ENCODE measurements at regions not wholly inside any gene's neighbourhood (a gene's known extent, or its start where the extent isn't known, plus 50 kb on each side); places are given as distances from the start of the nearest gene placed in this dataset.

- POLR2A ChIA-PET: no interaction called here
- CTCF ChIA-PET: no interaction called here
Observed at GRCh38 chr3:190252080-190252479, 70.2 kb downstream of the CLDN1 start.

DNA sequence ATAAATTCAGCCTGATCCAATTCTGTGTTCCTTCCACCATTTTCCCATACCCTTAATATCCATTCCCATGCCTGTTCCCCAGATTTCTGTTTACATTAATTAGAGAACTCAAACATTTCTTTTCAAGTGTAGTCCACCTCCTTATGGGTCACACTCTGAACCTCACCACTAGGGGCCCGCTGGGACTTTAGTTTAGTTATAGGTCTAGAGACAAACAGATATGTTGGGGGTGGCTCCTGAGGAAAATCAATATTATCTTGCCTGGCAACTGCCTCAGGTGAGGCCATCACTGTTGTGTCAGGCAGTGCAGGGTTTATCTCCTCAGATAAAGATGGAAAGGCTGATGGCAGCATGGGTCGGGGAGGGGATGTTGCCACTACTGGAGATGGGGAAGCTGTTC is 72.8 kb downstream of the CLDN1 start:
- ChIA-PET CTCF (no interaction called here), POLR2A (no interaction called here)

- POLR2A ChIA-PET: no interaction called here
- CTCF ChIA-PET: no interaction called here
Observed at GRCh38 chr3:190242147-190242546, 80.1 kb downstream of the CLDN1 start.

DNA sequence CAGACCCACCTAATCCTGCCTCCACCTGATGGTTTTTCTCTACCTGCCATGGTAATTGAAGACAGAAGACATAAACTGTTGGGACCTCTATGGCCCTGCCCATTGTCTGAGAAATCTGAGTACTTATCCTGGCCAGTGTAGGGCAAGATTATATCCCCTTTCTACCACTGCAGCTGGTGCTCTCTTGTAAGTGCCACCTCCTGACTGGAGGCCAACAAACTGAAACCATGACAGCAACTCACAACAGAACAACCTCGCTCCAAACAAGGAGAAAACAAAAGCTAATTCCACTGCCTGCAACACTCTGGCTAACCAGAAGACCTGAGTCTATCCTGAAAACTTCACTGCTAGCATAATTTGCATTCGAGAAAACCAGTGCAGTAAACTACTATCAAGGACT is 82.9 kb downstream of the CLDN1 start:
- POLR2A ChIA-PET: no interaction called here
- CTCF ChIA-PET: no interaction called here

DNA sequence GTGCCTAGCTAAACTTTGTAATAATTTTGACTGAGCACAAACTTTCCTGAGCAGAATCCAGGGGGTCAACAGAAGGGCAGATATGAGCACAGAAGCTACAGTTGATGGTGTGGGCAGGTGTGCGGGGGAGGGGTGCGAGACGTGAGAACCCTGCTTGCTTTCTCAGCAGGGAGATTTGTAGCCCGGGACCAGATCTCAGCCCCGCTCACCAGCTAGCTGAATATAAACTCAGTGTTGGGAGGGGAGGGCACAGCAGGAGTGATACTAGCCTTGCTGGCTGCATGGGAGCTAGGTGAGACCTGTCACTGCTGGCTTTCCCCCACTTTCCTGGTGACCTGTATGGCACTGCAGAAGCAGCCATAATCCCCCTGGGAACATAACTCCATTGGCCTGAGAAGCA is 83.4 kb downstream of the CLDN1 start:
- ChIA-PET CTCF (no interaction called here), POLR2A (no interaction called here)

GRCh38 chr3:190234621-190235020 is 87.6 kb downstream of the CLDN1 start:
- POLR2A ChIA-PET: no interaction called here
- CTCF ChIA-PET: no interaction called here

GRCh38 chr3:190229632-190230424 is 92.4 kb downstream of the CLDN1 start:
- ChIA-PET POLR2A (no interaction called here), CTCF (no interaction called here)

- POLR2A ChIA-PET: no interaction called here
- CTCF ChIA-PET: no interaction called here
Observed at GRCh38 chr3:190227064-190227463, 95.2 kb downstream of the CLDN1 start.

DNA sequence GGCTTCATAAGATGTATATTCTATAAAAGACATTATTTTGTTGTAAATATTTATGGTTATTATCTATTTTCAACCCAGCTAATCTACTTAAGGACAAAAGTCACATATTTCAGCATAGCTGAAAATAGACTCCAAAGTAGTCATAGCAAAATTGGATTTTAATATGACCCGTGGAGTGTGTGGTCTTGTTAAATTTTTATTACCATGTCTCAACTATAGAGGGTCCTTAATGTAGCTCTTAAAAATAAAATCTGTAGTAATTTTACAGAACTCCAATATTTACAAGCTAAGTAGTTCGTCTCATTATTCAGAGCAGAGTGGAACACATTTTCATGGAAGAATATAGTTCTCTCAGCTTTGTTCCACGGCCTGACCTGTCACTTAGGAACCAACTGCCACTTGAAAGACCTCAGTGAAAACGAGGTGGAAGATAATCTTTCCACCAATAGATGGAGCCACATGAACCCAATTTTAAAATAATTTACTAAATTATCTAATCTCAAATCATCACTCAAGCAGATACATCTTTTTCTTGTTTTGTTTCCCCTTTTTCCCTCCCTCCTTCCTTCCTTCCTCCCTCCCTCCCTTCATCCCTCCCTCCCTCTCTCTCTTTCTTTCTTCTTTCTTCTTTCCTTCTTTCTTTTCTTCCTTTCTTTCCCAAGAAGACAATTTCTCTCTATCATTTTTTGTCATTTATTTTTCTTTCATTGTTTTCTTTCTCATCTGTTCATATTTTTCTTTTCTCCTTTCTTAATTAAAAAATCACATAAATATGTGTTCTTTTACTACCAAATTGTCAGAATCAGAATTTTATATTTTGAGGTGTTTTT is 97.2 kb downstream of the CLDN1 start:
- POLR2A ChIA-PET: no interaction called here
- CTCF ChIA-PET: no interaction called here

DNA sequence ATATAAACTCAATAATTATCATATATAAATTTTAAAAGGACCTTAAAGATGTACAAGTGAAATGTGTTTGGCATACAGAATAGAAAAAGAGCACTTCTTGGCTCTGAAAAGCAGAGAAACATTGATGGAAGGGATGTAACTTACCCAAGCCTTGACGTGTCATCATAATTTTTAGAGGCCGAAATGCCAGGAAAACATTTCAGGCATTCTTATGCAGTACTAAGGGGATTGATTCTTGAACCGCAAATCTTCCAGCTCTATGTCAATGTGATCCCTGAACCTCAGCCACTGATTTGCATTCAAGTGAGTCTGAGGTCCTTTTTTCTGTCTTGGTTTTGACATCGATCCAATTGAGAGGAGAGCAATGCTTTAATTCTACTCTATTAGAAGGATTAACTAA is 97.8 kb downstream of the CLDN1 start:
- ChIA-PET CTCF (no interaction called here), POLR2A (interaction anchor here (0.5 kb wide), 1 partner anchor 484 kb away, joined by 6 read pairs; no protein-coding TSS in a partner anchor)

DNA sequence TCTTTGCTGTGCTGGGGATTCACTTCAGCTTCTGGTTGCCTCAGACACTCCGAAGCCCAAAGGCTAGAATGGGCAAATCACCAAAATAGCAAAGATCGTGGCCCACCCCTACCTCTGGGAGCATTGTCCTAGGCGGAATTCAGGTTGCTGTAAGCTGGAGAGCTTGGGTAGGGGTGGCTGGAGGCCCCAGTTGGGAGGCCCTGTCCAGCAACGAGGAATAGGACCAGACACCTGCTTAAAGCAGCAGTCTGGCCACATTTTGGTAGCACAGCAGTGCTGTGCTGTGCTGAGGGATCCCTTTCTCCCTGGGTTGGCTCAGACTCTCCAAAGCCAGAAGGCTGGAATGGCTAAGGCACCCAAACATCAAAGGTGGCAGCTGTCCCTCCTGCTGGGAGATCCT is 99.3 kb downstream of the CLDN1 start:
- POLR2A ChIA-PET: no interaction called here

GRCh38 chr3:190222360-190222759 is 99.9 kb downstream of the CLDN1 start:
- ChIA-PET CTCF (no interaction called here), POLR2A (no interaction called here)

More for the DNA sequence above, 99.3 kb downstream of the CLDN1 start:
- CTCF ChIA-PET: no interaction called here

DNA sequence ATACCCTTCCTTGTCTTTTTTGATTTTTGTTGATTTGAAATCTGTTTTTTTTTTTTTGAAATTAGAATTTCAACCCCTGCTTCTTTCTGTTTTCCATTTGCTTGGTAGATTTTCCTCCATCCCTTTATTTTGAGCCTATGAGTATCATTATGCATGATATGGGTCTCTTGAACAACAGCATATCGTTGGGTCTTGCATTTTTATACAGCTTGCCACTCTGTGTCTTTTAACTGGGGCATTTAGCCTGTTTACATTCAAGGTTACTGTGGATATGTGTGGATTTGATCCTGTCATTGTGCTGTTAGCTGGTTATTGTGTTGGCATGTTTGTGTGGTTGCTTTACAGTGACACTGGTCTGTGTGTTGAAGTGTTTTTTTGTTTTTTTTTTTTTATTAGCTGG is 99.7 kb upstream of the P3H2 start:
- ChIA-PET POLR2A (no interaction called here), CTCF (no interaction called here)

DNA sequence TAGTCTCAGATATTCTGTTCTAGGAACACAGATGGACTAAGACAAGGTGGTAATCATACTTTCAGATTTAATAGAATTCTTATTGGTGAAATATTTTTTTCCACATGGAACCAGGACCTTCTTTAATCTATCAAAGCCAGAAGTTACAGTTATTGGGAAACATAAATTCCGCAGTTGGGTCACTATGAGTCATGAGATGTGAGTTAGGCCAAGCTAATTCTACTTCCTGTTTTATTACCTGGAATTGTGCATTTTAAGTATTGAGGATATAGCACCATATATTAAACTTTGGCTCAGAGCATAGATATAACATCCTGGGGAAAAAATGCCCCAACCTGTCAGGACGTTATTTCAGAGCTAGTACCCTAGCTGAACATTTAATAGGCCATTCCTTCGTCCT is 96.4 kb upstream of the P3H2 start:
- CTCF ChIA-PET: no interaction called here
- POLR2A ChIA-PET: no interaction called here

DNA sequence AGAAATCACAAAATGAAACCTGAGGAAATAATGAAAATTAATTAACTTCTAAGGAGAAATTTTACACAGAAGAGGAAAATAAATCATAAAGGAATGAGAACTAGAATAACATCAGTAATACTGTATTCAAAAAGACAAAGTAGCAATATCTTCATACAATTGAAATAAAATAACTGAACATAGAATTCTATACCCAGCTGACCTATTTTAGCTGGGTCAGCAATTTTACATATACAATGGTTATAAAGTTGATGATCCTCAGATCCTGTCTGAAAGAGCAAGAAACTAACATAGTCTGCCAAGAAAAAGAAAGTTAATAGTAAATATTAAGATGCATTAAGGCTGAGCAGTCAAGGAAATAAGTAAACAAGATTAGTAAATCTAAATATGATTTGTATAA is 93.0 kb upstream of the P3H2 start:
- POLR2A ChIA-PET: no interaction called here
- CTCF ChIA-PET: no interaction called here

DNA sequence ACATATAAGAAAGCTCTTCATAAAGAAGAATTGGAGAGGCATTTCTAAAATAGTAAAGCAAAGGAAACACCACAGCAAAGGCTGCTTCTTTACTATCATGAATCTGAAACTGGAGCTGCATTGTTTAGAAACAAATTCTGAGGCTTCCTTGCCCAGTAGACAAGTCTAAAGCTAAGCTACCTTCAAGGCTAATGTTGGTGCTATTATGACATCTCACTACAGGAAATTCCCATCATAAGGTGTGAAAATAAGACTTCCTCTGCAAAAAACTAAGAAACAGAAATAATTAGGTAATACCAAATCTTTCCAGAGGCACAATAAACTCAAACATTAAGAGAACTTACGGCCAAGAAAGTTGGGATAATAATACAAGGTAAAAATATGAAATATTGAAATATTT is 89.9 kb upstream of the P3H2 start:
- CTCF ChIA-PET: no interaction called here

DNA sequence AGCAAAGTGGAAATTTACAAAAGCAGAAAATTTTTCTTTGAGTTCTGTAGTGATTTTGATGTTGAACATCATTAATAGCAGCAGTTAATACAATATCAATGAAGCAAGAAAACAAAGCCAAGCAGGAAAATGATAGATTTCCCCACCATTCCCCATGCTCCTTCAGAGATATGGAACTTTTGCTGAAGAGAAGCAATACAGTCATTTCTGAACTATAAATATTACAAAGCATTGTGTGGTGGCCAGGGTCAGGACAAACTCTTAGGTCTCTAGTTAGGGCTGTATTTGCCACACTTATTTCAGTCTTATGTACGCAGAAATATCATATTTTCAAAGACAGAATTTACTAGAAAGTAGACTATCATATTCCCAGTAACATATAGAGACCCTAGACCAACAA is 88.8 kb upstream of the P3H2 start:
- ChIA-PET CTCF (no interaction called here), POLR2A (no interaction called here)

More for the DNA sequence above, 89.9 kb upstream of the P3H2 start:
- POLR2A ChIA-PET: no interaction called here

- POLR2A ChIA-PET: no interaction called here
- CTCF ChIA-PET: no interaction called here
Observed at GRCh38 chr3:190208196-190208595, 87.5 kb upstream of the P3H2 start.

- ChIA-PET POLR2A (no interaction called here), CTCF (no interaction called here)
Observed at GRCh38 chr3:190205739-190206138, 85.0 kb upstream of the P3H2 start.

DNA sequence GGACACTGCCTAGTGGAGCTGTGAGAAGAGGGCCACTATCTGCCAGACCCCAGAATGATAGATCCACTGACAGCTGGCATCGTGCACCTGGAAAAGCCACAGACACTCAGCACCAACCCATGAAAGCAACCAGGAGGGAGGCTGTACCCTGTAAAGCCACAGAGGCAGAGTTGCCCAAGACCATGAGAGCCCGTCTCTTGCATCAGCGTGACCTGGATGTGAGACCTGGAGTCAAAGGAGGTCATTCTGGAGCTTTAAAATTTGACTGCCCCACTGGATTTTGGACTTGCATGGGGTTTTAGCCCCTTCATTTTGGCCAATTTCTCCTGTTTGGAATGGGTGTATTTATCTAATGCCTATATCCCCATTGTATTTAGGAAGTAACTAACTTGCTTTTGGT is 83.5 kb upstream of the P3H2 start:
- POLR2A ChIA-PET: no interaction called here
- CTCF ChIA-PET: no interaction called here

GRCh38 chr3:190197346-190197763 is 76.7 kb upstream of the P3H2 start:
- CTCF ChIA-PET: no interaction called here
- POLR2A ChIA-PET: no interaction called here

DNA sequence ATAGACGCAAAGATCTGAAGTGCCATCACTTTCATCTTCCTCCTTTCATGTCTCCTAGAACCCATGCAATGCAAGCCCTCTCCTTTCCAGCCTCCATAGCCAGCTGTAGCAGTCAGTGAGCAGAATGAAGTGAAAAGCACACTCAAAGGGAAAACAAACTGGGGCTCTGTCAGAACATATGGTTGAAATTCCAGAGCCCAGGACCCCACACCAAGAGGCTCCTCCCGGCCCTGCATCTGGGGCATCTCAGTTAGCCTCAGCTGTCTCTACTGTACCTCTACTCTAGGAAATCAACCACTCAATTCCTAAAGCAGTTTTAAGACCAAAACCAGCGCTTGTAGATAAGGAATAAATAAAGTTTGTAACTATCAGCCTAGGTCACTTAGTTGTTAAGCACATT is 73.8 kb upstream of the P3H2 start:
- POLR2A ChIA-PET: no interaction called here
- CTCF ChIA-PET: no interaction called here

Data from activated CD8-positive, alpha-beta memory T cell treated with anti-CD3 and anti-CD28 coated beads for 36 hours (primary cell).